ENCODE measurements at regions not wholly inside any gene's neighbourhood (a gene's known extent, or its start where the extent isn't known, plus 50 kb on each side); places are given as distances from the start of the nearest gene placed in this dataset.
A peak's percentile ranks its signal among the peaks of the same experiment; 100 is the strongest.

DNA sequence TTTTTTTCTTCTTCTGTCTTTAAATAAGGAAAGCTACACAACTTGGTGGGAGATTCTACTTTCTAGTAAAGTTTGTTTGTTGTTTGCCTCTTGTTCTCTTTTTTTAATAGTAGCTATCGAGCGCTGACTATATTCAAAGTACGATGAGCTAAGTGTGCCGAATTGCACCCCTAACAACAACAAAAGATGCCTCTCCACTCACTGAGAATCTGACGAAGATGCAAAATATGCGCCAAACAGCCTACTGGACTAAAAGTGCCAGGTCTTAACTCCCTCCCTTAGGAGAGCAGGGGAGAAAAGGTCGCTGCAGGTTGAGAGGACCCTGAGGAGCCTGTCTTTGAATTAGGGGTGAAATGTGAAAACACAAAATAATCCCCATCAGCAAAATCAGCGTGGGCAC is 713.8 kb upstream of the WWC1 start:
- DNase-seq = no peak

- no peak for DNase-seq
Measured at GRCh38 chr5:167578977-167579692, 712.3 kb upstream of the WWC1 start.

GRCh38 chr5:167579693-167580055 is 711.8 kb upstream of the WWC1 start:
- no peak for DNase-seq

- no peak for DNase-seq
Measured at GRCh38 chr5:167580608-167581007, 710.8 kb upstream of the WWC1 start.

DNA sequence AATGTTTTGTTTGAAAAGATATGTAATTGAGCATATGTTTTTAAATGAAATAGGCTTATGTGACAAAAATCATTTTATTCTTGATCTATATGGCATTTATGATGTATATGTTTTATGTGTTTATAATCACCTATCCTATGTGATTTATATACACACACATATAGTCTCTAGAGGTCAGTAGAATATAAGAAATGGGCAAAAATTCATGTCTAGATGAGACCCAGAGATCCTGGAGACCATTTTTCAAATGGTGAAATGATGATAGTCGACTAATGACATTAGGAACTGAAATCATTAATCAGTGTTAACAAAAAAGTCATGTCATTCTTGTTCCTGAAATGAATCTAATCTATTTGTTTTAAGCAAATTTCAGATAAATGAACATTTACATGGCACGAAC is 709.2 kb upstream of the WWC1 start:
- no peak for DNase-seq

GRCh38 chr5:167582886-167583285 is 708.6 kb upstream of the WWC1 start:
- no peak for DNase-seq

DNA sequence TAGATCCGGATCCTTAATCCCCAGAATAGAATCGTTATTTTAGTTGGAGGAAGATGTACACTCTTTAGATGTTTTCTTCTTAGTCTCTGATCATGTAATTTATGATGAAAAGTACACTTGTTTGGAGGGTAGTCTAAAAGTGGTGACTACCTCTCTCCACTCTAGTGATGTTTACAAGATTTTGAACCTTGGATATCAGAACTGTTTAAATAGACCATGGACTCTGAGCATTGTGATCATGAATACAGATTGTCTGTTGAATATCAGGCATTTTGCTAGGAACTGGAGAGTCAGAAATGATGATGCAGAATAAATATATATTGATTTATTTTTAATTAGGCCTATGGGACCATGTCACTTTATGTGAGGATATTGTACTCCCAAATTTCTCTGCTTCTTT is 706.3 kb upstream of the WWC1 start:
- DNase-seq = no peak

GRCh38 chr5:167587772-167588437 is 703.5 kb upstream of the WWC1 start:
- no peak for DNase-seq

DNA sequence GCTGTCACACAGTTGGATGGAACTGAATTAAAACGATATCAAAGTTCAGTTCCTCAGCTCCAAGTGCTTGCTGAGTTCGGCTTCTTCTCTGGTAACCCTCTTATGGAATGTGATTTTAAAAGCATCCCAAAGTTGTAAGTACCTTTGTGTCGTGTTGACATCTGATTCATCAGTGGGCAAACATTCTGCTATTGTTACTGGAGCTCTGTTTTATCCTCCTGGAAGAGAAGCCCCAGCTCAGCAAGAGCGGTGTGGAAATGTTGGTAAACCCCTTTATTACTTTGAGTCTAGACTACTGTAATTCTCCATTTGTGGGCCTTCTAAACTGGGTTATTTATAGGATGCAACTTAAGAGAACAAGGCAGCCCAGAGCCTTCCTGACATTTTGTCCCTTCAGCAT is 699.3 kb upstream of the WWC1 start:
- no peak for DNase-seq

DNA sequence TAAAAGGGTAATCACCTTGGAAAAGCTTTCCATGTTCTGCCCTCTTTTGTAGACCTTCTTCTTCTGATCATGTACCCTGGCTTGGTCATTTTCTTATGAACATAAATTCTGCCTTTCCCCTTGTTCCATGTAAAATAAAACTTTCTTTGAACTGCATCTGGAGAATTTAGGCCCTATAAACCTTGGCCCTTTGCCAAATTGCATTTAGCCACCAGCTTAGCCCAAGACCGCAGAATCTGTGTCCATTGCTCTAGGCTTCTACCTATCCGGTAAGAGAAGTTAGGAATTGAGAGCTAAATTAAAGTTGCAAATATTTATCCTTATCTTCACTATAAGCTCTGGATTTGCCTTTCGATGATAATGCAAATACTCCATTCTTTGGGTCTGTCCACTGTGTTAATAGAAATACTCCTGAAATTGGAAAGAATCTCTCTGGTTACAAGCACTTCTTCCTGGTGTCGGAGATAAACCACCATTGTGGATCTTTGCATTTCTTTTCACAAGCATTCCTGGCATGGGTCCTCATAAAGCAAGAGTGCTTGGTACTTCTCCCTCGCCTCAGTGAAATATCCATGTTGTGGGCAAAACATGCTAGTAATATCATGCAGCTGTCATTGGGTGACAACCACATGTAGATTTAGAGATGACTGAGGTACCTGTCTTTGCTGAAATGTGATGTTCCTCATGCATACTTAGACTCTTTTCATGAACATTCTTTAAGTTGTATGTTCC is 698.0 kb upstream of the WWC1 start:
- no peak for DNase-seq

- DNase-seq = no peak
Measured at GRCh38 chr5:167594061-167594435, 697.4 kb upstream of the WWC1 start.

DNA sequence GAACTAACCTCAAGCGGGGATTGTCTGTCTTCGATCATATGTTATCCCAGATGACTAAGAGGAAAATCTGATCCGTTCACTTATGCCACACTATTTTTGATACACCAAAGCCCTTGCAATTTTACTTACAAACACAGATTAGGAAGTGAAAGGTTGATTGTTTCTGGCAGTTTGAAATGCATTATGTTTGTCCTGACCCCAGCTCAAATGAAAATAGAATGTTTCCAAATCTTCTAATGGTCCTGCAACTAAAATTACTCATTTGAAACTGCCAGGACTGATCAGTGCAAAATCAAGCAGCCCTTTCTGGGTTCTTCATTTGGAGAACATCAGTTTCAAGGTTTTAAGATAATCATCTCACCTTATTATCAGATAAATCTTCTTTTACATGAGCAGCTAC is 696.7 kb upstream of the WWC1 start:
- DNase-seq = no peak

- DNase-seq = no peak
Measured at GRCh38 chr5:167595196-167595595, 696.2 kb upstream of the WWC1 start.

DNA sequence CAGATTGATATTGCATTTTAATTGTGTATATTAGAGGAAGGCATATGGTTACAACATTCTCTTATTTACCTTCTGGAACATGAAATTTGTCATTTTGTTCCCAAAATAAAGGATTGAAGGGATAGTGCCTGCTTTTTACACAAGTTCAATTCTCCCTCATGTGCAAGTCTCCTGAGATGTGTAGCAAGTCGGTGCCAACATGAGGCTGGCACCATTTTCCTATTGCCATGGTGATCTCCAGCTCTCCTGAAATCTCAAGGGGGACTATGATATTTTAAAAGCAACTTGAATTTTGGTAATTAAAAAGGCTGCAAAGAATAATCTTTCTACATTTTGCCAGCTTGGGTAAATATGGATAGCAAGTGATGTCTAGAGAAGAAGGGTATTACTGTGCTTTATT is 693.3 kb upstream of the WWC1 start:
- DNase-seq = no peak

DNA sequence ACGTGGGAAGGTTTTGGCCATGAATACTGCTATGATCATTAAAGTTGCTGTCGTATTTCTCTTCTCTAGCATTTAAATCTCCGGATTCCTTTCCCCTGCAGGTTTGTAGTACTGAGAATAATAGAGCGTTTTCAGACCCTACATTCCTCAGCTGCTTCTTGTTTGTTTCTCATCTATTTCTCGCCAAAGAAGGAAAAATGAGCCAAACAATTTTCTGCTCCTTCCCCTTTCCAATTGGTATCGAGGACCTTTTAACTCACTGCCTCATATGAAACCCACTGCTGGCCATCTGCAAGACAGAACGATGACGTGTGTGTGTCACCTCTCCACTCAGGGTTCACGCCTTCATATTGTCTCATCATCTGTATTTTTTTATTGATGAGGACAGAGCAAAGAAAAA is 689.4 kb upstream of the WWC1 start:
- DNase-seq = no peak

- DNase-seq = no peak
Measured at GRCh38 chr5:167603135-167603534, 688.3 kb upstream of the WWC1 start.

- no peak for DNase-seq
Measured at GRCh38 chr5:167608390-167609272, 682.8 kb upstream of the WWC1 start.

GRCh38 chr5:167614294-167615021 is 677.0 kb upstream of the WWC1 start:
- peak; percentile 0 for DNase-seq

GRCh38 chr5:167616043-167616890 is 675.2 kb upstream of the WWC1 start:
- DNase-seq = no peak

- DNase-seq = no peak
Measured at GRCh38 chr5:167623354-167623753, 668.1 kb upstream of the WWC1 start.

DNA sequence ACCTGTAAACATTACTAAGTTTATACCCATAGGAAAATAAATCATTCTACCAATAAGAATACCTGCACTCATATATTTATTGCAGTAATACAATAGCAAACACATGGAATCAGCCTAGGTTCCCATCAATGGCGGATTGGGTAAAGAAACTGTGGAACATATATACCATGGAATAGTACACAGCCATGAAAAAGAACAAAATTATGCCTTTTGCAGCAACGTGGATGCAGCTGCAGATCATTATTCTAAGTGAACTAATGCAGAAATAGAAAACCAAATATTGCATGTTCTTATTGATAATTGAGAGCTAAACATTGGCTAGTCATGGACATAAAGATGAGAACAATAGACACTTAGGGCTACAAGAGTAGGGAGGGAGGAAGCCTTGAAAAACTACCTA is 667.4 kb upstream of the WWC1 start:
- no peak for DNase-seq

Measured in inflammatory macrophage treated with lipopolysaccharide for 4 hours (primary cell).